SU-DHL-6 (cell line): ENCODE measurements at regions not wholly inside any gene's neighbourhood (a gene's known extent, or its start where the extent isn't known, plus 50 kb on each side); places are given as distances from the start of the nearest gene placed in this dataset.

ENCODE experiments used
- H2AFZ ChIP-seq: fragments of 200-600 bp; sonication (generic); 2 replicates; pipeline ENCODE4 v1.6.1; 2014; ENCODE audit warnings: low read depth, mild to moderate bottlenecking, moderate library complexity, mixed read lengths, antibody characterized with exemption, low read length; ENCODE audit not compliant: severe bottlenecking
- H3F3A ChIP-seq: fragments of 200-600 bp; shearing (Covaris generic); 2 replicates; pipeline ENCODE4 v1.6.0; 2016; ENCODE audit warnings: antibody characterized with exemption, mild to moderate bottlenecking; ENCODE audit not compliant: insufficient read depth
- H3K27ac ChIP-seq: fragments of 200-600 bp; sonication (generic); 2 replicates; pipeline ENCODE4 v1.5.1; 2016; ENCODE audit warnings: low read depth, mild to moderate bottlenecking, low read length, moderate library complexity, mixed read lengths
- H3K27me3 ChIP-seq: fragments of 200-600 bp; sonication (generic), shearing (Covaris generic); 2 replicates; pipeline ENCODE4 v1.6.0; 2014; ENCODE audit warnings: mild to moderate bottlenecking, low read length
- H3K36me3 ChIP-seq: fragments of 200-600 bp; sonication (generic); 2 replicates; pipeline ENCODE4 v1.6.1; 2014; ENCODE audit warnings: mild to moderate bottlenecking, low read length, mixed read lengths
- H3K4me2 ChIP-seq: fragments of 300-600, 200-600 bp; shearing (Covaris generic), sonication (generic); 2 replicates; pipeline ENCODE4 v1.6.0; 2014; ENCODE audit warnings: low read length, low read depth, mild to moderate bottlenecking; ENCODE audit not compliant: poor library complexity, severe bottlenecking
- H3K4me3 ChIP-seq: fragments of 200-600 bp; sonication (generic); 2 replicates; pipeline ENCODE4 v1.5.1; 2014; ENCODE audit warnings: antibody characterized with exemption, low read length, mild to moderate bottlenecking, mixed read lengths; ENCODE audit not compliant: insufficient read depth, poor library complexity, severe bottlenecking
- H3K79me2 ChIP-seq: fragments of 200-600 bp; sonication (generic); 2 replicates; pipeline ENCODE4 v1.6.1; 2014; ENCODE audit warnings: mild to moderate bottlenecking, low read length, moderate library complexity; ENCODE audit not compliant: insufficient read depth
- H3K9ac ChIP-seq: fragments of 200-600 bp; sonication (generic); 2 replicates; pipeline ENCODE4 v1.7.0; 2014; ENCODE audit warnings: mild to moderate bottlenecking, low read length
- H3K9me2 ChIP-seq: fragments of 200-600 bp; sonication (generic); replicated peaks from 2 replicates; pipeline ENCODE4 v1.6.1; 2014; ENCODE audit warnings: low read length; ENCODE audit not compliant: insufficient read depth
- H3K9me3 ChIP-seq: fragments of 200-600 bp; sonication (generic); 2 replicates; pipeline ENCODE4 v1.6.1; 2014; ENCODE audit warnings: low read length, mixed read lengths; ENCODE audit not compliant: insufficient read depth
- H4K20me1 ChIP-seq: fragments of 200-600 bp; sonication (generic); 2 replicates; pipeline ENCODE4 v1.6.1; 2014; ENCODE audit warnings: low read depth, mild to moderate bottlenecking, antibody characterized with exemption, low read length, moderate library complexity, mixed read lengths
- EZH2phosphoT487 ChIP-seq: fragments of 200-600 bp; sonication (generic), shearing (Covaris generic); conservative IDR thresholded peaks from 2 replicates; pipeline ENCODE4 v1.6.1; 2018; ENCODE audit warnings: mild to moderate bottlenecking, antibody characterized with exemption, low read length, moderate library complexity, mixed read lengths
- TF ChIP-seq, protein P1 (sequence below): fragments of 200-600 bp; sonication (generic); IDR thresholded peaks from one replicate; pipeline ENCODE4 v1.5.1; 2017; ENCODE audit warnings: antibody characterized with exemption, mild to moderate bottlenecking, low read length, moderate library complexity; ENCODE audit not compliant: insufficient read depth, poor library complexity, severe bottlenecking

DNA sequence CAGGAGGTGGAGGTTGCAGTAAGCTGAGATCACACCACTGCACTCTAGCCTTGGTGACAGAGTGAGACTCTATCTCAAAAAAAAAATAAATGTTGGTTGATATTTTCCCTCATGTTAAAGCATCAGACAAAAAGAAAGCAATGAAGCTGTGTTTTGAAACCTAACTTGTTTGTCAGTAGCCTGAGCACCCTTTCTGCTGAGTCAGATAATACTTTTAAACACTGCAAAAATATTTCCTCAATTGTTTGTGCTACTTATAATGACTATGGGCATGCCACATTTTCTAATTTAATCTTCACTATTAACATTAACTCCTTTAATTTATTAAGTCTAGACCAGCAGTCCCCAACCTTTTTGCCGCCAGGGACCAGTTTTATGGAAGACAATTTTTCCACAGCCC lies 236.3 kb upstream of the AGAP1 start:
- Histone ChIP-seq H3F3A (no peaks in the 10 kb centered on the region), H3K4me2 (no peak overlapping the region), H3K9me2 (no peaks in the 10 kb centered on the region), H3K4me3 (no peak overlapping the region), H3K9me3 (no peaks in the 10 kb centered on the region), H3K79me2 (no peaks in the 10 kb centered on the region), H2AFZ (no peak overlapping the region), H3K27me3 (no peaks in the 10 kb centered on the region), H3K27ac (no peak overlapping the region), H4K20me1 (no peaks in the 10 kb centered on the region), H3K36me3 (no peaks in the 10 kb centered on the region), H3K9ac (no peak overlapping the region)
- TF ChIP-seq, protein P1, sequence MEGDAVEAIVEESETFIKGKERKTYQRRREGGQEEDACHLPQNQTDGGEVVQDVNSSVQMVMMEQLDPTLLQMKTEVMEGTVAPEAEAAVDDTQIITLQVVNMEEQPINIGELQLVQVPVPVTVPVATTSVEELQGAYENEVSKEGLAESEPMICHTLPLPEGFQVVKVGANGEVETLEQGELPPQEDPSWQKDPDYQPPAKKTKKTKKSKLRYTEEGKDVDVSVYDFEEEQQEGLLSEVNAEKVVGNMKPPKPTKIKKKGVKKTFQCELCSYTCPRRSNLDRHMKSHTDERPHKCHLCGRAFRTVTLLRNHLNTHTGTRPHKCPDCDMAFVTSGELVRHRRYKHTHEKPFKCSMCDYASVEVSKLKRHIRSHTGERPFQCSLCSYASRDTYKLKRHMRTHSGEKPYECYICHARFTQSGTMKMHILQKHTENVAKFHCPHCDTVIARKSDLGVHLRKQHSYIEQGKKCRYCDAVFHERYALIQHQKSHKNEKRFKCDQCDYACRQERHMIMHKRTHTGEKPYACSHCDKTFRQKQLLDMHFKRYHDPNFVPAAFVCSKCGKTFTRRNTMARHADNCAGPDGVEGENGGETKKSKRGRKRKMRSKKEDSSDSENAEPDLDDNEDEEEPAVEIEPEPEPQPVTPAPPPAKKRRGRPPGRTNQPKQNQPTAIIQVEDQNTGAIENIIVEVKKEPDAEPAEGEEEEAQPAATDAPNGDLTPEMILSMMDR: no peak
- no peak for TF ChIP-seq EZH2phosphoT487

DNA sequence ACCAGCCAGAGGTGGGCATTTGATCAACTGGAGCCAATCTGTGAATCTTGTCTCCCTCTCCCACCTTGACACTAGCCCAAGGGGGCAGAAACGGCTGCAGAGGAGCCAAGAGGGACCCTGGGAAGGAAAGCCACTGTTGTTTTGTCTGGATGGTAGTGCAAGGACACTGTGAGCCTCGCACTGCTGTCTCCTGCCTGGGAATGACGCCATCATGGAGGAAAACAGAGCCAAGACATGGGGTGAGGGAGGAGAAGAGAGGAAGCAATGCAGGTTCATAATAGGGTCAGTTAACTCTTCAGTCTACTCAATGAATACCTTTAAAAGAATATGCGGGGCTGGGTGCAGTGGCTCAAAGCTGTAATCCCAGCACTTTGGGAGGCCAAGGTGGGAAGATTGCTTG lies 231.1 kb upstream of the AGAP1 start:
- H3K27ac ChIP-seq: no peak overlapping the region

DNA sequence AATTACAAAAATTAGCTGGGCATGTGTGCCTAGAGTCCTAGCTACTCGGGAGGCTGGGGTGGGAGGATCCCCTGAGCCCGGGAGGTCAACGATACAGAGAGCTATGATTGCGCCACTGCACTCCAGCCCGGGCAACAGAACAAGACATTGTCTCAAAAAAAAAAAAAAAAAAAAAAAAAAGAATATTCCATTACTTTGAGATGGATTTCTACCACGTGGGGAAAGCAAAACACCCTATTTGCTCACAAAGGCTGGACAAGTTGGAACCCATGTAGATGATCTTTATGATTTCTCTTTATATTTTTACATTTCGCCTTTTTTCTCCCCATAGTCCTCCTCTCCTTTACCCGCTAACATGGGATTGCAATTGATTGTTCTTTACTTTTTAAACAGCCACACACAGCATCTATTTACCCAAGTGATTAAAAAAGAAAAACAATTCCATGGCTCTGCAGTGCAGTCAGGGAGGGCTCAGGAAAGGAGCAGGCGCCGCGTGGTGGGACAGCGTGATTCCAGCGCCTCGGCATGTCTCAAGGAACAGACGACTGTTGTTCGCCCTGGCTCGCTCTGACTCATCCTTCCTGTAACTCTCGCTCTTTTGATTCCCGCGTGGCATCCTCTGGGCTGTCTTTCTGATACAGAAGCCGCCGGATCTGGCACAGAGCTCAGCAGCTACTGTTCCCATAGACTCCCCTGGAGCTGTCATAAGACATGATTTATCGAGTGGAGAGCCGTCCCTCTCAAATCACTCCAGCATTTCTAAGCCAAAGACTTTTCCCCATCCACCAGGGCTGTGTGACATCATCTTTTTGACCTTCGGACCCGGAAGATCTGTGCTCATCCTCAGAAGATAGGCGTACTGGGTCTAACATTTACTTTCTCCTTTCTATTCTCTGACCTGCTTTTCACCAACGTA lies 230.4 kb upstream of the AGAP1 start:
- no peaks in the 10 kb centered on the region for H4K20me1 ChIP-seq
- H3K27ac ChIP-seq: no peak overlapping the region
- no peak overlapping the region for H3K4me3 ChIP-seq
- TF ChIP-seq, protein P1: no peak
- TF ChIP-seq EZH2phosphoT487: no peak
- H3K9ac ChIP-seq: no peak overlapping the region
- no peaks in the 10 kb centered on the region for H3K9me2 ChIP-seq
- H3K27me3 ChIP-seq: no peaks in the 10 kb centered on the region
- no peak overlapping the region for H2AFZ ChIP-seq
- H3K9me3 ChIP-seq: no peaks in the 10 kb centered on the region
- no peaks in the 10 kb centered on the region for H3K36me3 ChIP-seq
- H3F3A ChIP-seq: no peaks in the 10 kb centered on the region
- H3K4me2 ChIP-seq: no peak overlapping the region
- no peaks in the 10 kb centered on the region for H3K79me2 ChIP-seq

More for the DNA sequence above, 231.1 kb upstream of the AGAP1 start:
- H3K27me3 ChIP-seq: no peaks in the 10 kb centered on the region
- no peak overlapping the region for H3K9ac ChIP-seq
- no peaks in the 10 kb centered on the region for H3K79me2 ChIP-seq
- H3F3A ChIP-seq: no peaks in the 10 kb centered on the region
- H3K9me3 ChIP-seq: no peaks in the 10 kb centered on the region
- H4K20me1 ChIP-seq: no peaks in the 10 kb centered on the region
- no peak overlapping the region for H3K4me2 ChIP-seq
- TF ChIP-seq, protein P1: no peak
- no peak for TF ChIP-seq EZH2phosphoT487
- no peak overlapping the region for H2AFZ ChIP-seq
- no peaks in the 10 kb centered on the region for H3K9me2 ChIP-seq
- H3K4me3 ChIP-seq: no peak overlapping the region
- H3K36me3 ChIP-seq: no peaks in the 10 kb centered on the region
